GM19468 (cell line): ENCODE measurements at regions not wholly inside any gene's neighbourhood (a gene's known extent, or its start where the extent isn't known, plus 50 kb on each side); places are given as distances from the start of the nearest gene placed in this dataset.

Source experiments
- ATAC-seq: cut with Tn5 transposase; IDR thresholded peaks from one replicate; pipeline ENCODE4 v1.9.1; 2021; ENCODE audit warnings: mild to moderate bottlenecking, moderate library complexity, moderate number of reproducible peaks; ENCODE audit not compliant: unreplicated experiment; ENCODE audit errors: extremely low read depth

DNA sequence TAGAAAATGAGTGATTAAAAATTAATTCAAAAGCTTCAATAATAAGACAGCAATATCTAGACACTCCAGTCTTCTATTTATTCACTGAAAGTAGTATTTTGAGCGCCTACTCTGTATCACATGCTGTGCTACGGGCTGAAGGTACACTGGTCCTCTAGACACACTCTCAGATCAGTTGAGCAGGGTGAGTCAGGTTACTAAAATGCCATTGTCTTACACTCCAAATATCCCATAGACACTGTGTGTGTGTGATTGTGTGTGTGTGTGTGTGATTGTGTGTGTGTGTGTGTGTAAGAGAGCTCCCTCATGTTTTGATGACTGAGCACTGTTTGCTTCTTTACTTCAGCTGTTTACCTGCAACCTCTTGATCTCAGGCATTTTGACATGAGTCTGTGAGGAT is 342.8 kb upstream of the BOD1L1 start:
- ATAC-seq, result no peak

- no peak for ATAC-seq
Observed at GRCh38 chr4:13977746-13978145, 350.2 kb upstream of the BOD1L1 start.

GRCh38 chr4:13980317-13981310 is 353.1 kb upstream of the BOD1L1 start:
- no peak for ATAC-seq

GRCh38 chr4:13981499-13981898 is 354.0 kb upstream of the BOD1L1 start:
- ATAC-seq, result no peak

GRCh38 chr4:13982010-13982409 is 354.5 kb upstream of the BOD1L1 start:
- ATAC-seq, result no peak

- ATAC-seq, result no peak
Observed at GRCh38 chr4:13983189-13983790, 355.8 kb upstream of the BOD1L1 start.

- no peak for ATAC-seq
Observed at GRCh38 chr4:13984991-13985800, 357.7 kb upstream of the BOD1L1 start.

DNA sequence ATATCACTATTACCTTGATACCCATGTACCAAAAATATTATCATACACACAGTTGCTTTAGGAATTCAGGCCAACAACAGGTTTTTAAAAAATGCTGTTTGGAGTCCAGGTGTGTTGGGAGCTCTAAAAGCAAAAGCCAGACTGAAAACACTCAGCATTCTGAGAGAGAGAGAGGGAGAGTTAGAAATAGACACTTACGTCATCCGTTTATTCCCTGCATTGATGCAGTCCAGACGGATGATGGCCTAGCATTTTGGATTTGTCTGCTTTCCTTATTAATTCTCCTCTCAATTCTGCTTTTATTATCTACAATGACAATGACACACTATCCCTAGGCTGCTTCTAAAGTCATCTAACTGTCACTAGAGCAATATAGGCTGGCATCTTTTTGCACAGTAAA is 358.3 kb upstream of the BOD1L1 start:
- no peak for ATAC-seq

DNA sequence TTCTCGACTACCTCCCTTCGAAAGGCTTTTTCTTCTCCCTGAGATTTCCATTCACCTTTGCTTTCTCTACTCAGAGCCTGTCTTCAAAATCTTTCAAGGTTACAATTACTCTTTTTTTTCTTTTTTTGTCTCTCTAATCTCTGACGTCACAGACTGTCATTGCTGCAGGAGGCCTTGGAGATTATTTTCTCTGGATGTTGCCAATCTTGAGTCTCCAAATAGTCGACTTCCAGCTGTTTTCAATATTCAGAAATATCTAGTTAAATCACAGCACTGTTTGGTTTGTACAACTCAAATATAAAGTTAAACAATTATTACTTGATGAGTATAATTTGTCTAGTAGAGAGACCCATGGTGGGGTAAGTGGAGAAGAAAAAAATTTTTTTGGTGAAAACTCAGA is 359.0 kb upstream of the BOD1L1 start:
- ATAC-seq, result no peak

- ATAC-seq, result no peak
Observed at GRCh38 chr4:13988353-13989305, 361.1 kb upstream of the BOD1L1 start.

- ATAC-seq, result no peak
Observed at GRCh38 chr4:13989501-13989900, 362.0 kb upstream of the BOD1L1 start.

DNA sequence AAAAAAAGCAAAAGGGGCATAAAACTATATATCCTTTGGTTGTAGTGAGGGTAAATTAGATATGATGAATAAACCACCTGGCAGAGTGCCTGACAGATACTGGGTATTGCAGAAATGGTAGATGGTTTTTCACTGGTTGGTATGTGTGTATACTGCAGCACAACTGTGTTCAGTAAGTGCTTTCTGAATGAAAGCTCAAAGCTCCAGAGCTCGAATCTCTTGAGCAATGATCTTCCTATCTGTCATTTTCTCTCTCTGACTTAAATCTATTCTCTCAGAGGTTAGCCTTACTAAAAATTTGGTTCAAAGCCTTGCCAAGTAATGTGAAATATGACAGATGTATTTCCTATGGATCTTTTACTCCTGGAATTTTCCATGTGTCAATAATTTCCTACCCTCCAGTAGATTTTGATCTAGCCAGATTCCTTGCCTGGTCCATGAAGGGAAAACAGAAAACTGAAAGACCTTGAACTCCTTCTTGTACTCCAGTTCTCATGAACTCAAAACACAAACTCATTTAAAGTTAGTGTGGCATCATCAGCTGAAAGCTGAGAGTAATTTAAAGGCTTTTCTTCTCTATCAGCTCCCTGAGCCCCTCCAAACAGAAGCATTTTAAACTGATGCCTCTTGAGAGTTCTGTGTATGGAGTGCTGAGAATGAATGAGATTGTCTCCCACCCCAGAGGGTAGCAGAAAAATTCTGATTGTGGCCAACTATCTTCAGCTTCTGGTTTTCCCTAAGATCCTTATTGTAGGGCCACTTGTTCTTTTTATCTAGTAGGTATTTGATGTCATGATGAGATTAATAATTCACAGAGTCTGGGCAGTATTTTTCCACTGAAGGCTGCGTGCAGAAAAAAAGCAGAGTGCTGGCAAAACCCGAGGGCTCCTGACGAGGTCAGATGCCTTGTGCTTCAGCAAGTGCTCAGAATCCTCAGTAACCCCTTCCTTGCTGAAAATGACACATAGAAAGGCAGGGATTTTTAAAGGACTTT is 363.4 kb upstream of the BOD1L1 start:
- ATAC-seq, result no peak

GRCh38 chr4:13992041-13992440 is 364.5 kb upstream of the BOD1L1 start:
- ATAC-seq, result no peak

- no peak for ATAC-seq
Observed at GRCh38 chr4:13992975-13993520, 365.5 kb upstream of the BOD1L1 start.

DNA sequence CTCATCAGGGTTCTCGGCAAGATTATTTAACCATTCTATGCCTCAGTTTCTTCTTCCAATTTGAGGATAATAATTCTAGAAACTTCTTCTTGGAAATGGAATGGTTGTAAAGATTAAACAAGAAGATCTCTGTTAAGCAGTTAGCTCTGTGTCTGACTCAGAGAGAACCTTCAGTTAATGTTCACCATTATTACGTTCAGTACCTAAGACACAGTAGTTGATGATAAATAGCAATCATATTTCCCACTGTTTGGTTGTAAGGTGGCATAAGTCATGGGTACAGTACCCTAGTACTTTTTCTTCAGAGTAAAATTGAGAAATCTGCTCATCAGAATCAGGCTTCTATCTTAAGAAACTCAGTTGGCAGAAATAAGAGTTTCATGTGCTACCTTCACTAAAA is 366.5 kb upstream of the BOD1L1 start:
- ATAC-seq, result no peak

DNA sequence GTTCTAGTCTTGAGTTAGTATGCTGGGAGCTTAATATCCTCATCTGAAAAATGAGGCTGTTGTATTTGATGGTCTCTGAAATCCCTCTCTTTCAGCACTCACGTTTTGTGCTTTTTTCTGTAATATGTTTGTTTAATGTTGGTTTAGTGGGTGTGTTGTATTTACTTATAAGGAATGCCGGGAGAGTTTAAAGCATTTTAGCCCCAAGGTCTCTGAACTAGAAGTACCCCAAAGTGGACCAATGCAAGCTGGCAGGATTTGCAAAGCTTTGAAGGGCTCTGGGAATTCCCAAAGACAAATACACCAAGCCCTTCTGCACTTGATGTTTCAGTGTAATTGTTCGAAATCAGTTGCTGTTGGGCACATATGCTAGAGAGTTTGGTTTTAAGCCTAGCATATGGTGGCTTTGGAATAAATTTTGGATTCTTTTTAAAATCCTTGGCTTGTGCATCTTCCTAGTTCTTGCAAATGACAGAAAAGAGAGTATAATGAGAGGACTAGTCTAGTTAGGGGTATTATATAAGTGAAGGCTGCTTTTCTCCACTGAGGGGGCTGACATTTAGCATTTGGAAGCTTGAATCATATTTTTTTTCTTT is 371.4 kb upstream of the BOD1L1 start:
- no peak for ATAC-seq

DNA sequence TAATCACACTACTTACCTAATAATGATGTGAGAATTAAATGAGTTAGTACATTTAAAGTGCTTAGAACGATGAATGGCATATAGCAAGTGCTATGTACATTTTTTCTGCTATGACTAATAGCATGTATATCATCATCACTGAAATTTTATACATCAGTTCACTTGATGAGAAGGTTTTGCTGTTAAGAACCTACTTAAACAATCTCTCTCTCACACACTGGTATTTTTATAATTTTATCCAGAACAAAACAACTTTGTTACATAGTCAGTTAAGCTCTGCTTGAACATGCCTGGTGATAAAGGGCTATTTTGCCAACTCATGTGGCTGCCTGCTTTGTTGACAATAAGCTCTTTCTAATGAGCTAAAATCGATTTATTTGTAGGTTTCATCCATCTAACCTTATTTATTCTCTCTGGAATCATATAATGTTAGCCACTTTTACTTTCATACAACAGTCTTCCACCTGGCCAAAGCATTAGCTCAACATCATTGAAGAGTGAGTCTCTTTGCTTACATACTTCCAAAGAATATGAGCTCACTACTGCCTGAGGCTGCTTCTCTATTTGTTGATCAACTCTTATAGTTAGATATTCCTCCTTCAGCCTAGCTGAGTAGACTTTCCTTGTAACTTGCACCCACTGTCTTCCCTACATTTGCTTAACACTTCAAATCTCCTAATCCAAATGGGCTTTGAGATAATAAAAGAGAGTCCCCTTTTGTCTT is 372.7 kb upstream of the BOD1L1 start:
- no peak for ATAC-seq
